G401 (cell line): ENCODE measurements at regions not wholly inside any gene's neighbourhood (a gene's known extent, or its start where the extent isn't known, plus 50 kb on each side); places are given as distances from the start of the nearest gene placed in this dataset.
A peak's percentile ranks its signal among the peaks of the same experiment; 100 is the strongest.

ENCODE experiments used
- DNase-seq: peaks from one replicate; pipeline ENCODE4 v3.0.0-alpha.2; 2015; ENCODE audit warnings: low spot score
- in situ Hi-C: cut with HindIII; loops from 2 replicates; pipeline ENCODE4 v1.10.0; 2016; ENCODE audit warnings: low sequenced_read_pairs, mixed read lengths

- in situ Hi-C loops = no loop called here
- DNase-seq = no peak
Measured at GRCh38 chr12:64931321-64931720, 106.9 kb downstream of the TBC1D30 start.

DNA sequence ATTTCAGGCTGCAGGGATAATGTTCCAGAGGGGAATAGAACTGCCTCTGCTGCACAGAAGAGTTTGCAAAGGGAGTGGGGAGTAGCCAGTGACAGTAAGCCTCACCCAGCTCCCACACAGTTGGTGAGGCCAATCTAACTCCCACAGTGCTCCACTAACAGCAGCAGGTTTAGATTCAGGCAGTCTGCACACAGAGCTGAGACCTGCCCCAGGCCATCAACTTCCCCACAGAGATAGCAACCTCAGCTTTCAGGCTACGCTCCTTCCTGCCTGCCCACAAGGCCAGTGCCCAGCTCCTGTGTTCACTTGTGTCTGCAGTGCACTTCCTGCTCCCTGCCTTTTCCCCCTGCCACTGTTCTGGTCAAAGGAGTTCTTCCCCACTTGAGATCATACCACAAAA lies 107.5 kb downstream of the TBC1D30 start:
- in situ Hi-C loops = no loop called here
- DNase-seq = no peak

GRCh38 chr12:64933791-64934190 lies 109.3 kb downstream of the TBC1D30 start:
- DNase-seq = no peak
- in situ Hi-C loops = no loop called here

- DNase-seq = no peak
- in situ Hi-C loops = no loop called here
Measured at GRCh38 chr12:64937452-64937851, 113.0 kb downstream of the TBC1D30 start.

- DNase-seq = no peak
- in situ Hi-C loops = no loop called here
Measured at GRCh38 chr12:64938179-64938578, 113.7 kb downstream of the TBC1D30 start.

- in situ Hi-C loops = no loop called here
- no peak for DNase-seq
Measured at GRCh38 chr12:64943686-64944085, 119.2 kb downstream of the TBC1D30 start.

DNA sequence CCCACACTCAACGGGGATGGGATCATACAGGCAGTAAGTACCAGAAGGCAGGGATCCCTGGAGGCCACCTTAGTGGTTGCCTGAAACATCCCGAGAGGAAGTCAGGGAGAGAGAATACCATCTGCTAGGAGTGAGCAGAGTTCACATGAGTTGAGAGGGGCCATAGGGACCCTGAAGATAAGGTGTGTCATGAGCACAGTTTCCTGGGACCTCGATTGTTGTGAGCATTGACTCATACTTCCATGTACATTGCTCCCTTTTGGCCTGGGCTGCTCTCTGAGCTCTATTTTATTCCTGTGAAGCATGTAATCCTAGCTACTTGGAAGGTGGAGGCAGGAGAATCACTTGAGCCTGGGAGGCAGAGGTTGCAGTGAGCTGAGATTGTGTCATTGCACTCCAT lies 120.5 kb downstream of the TBC1D30 start:
- in situ Hi-C loops = no loop called here
- no peak for DNase-seq

DNA sequence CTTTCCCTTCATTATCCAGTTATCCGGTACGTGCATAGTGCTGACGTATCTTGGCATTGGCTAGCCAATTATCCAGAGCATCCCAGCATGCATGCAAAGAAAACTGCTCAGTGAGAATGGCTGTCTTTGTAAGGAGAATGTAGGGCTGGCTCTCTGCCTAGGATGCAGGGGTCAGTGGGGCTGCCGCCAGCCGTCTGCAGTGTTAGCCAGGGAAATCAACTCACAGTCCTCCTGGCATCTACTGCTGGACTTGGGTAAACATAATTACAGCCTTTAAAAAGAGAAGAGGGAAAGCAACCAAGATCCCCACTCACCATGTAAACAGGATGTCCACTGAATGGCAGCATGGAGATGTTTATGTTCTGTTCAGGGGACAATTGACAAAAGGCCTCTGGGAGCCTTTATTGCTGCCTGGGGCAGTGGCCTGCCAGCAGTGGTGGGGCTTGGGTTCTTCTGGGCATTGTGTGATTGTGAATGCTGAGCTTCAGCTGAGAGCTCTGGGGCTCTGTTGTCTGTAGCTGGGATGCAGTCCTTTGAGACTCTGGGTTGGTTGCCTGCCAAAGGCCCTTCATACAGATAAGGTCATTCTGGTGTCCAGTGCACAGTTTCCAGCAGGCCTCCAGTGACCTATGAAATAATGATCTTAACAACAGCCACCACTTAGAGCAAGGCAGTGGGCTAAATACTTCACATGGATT lies 121.8 kb downstream of the TBC1D30 start:
- in situ Hi-C loops = no loop called here
- DNase-seq = peak; percentile 77

DNA sequence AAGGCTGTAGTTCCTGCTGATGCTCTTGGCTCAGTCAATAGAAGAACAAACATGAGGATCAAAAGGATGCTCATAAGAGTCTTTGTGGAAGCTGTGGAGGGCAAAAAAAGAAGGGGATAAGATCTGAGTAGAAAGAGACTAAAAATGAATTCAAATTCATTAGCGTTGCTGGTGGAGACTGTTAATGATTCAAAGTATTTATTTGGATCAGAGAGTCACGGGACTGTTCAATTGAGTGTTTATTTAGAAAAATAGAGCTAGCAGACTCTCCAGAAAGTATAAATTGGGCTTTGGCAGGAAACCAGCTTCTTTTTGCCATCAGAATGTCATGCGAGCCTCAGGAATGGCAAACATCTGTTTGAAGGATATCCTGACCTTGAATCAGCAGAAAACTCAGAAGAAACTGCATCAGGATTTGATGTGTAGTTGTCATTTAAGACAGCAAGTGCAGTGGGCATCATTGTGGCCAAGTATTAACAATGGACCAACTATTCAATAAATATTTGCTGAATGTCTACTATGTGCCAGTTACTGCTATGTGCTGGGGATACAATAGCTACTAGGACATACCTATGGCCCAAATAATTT lies 126.4 kb downstream of the TBC1D30 start:
- in situ Hi-C loops = no loop called here
- no peak for DNase-seq

DNA sequence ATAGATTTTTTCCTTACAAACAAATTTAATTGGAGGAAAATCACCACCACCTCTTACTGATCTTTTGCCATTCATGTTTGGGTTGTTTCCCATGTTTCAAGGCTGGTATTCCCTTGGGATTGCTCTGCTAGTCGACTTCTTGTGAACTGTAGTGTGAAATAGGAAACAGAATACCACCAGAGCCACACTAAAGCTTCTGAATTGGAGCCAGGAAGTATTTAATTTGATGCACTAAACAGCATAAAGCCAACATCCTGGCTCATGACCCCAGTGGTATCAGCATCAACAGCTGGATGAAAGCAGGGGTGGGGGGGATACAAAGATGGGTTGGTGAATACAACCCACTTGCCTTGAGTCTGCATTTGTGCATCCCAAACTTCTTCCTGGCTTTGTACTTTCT lies 127.5 kb downstream of the TBC1D30 start:
- in situ Hi-C loops = no loop called here
- no peak for DNase-seq

DNA sequence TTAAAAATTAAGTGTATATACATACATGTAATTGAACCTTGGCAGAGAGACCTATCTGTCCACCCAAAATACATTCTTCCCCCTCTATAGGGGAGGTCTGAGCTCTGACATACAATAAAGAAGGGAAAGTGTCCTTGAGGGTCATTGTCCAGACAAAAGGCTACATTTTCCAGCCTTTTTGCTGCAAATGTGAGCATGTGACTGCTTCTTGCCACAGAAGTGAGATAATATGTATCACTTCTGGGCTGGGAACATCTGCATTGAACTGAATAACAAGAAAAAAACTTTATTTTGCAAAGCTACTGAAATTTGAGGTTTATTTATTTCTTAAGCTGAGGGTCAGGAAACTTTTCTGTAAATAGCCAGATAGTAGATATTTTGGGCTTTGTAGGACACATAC lies 131.3 kb downstream of the TBC1D30 start:
- DNase-seq = no peak
- in situ Hi-C loops = no loop called here

DNA sequence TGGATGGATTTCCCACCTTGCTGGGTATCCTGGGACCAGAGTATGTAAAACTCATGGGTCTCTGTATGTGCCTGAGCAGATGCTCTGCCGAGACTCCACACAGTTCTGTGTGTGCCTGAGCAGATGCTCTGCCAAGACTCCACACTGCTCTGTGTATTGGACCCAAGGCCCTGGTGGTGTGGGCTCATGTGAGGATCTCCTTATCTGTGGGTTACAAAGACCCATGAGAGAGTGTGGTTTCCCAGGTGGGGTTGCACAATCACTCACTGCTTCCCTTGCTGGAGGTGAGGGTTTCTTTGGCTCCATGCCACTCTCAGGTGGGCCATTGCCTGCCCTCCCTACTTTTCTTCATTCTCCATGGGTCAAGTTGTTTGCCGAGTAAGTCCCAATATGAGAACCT lies 141.5 kb downstream of the TBC1D30 start:
- in situ Hi-C loops = no loop called here
- DNase-seq = no peak

- no peak for DNase-seq
- in situ Hi-C loops = no loop called here
Measured at GRCh38 chr12:64968989-64969819, 144.8 kb downstream of the TBC1D30 start.

DNA sequence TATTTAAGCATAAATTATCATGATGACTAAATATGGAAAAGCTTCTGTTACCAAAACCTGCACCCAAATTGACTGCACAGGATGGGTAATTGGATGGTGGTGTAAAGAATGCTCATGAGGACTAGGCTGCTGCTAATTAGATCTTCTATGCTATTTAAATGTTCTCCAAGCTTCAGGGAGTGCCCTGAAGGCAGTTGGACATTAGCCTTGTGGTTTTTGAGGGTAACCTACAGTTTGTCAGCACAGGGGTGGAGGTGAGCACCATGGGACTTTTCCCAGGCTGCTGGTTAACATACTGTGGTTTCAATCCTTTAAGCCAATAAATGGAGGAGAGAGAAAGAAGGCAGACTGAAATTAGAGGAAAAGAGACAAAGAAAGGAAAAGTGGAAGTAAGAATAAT lies 145.0 kb downstream of the WIF1 start:
- DNase-seq = no peak
- in situ Hi-C loops = no loop called here

GRCh38 chr12:64983771-64984278 lies 137.3 kb downstream of the WIF1 start:
- DNase-seq = no peak
- in situ Hi-C loops = no loop called here

- DNase-seq = no peak
- in situ Hi-C loops = no loop called here
Measured at GRCh38 chr12:64991121-64991611, 129.9 kb downstream of the WIF1 start.

- no peak for DNase-seq
Measured at GRCh38 chr12:64992116-64992515, 129.0 kb downstream of the WIF1 start.

GRCh38 chr12:64992641-64993040 lies 128.5 kb downstream of the WIF1 start:
- DNase-seq = no peak
- in situ Hi-C loops = no loop called here

More at GRCh38 chr12:64992116-64992515, 129.0 kb downstream of the WIF1 start:
- in situ Hi-C loops = no loop called here

GRCh38 chr12:64993461-64993860 lies 127.6 kb downstream of the WIF1 start:
- no peak for DNase-seq
- in situ Hi-C loops = no loop called here

DNA sequence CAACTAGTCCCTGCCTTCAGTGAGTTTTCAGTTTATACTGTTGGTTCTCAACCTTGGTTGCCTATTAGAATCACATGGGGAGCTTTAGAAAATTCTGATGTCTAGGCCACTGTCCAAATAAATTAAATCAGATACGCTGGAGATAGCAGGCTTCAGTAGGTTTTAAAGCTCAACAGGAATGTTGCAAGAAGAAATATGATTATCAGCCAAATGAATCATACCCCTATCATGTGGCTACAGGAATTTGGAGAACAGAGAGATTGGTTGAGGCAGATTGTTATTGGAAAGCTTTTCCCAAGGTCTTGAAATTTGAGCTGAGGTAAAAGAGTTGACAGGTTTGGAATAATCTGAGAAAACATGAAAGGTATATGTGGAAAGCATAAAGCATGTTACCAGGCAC lies 125.3 kb downstream of the WIF1 start:
- DNase-seq = no peak
- in situ Hi-C loops = no loop called here
